WI38 (cell line): ENCODE measurements at regions not wholly inside any gene's neighbourhood (a gene's known extent, or its start where the extent isn't known, plus 50 kb on each side); places are given as distances from the start of the nearest gene placed in this dataset.
"Not testable (repeated sequence)": the region's sequence is repeated elsewhere in the genome, so short reads cannot be mapped to it uniquely, and the experiment has no call there.

Experiments used
- H3K4me3 ChIP-seq: 2 replicates; pipeline ENCODE4 v1.5.1; 2011; ENCODE audit warnings: low read depth, mild to moderate bottlenecking, control low read depth, low read length
- CTCF ChIP-seq: IDR thresholded peaks from 2 replicates; pipeline ENCODE4 v1.5.1; 2012; ENCODE audit warnings: low read depth, mild to moderate bottlenecking, control low read depth, low read length

DNA sequence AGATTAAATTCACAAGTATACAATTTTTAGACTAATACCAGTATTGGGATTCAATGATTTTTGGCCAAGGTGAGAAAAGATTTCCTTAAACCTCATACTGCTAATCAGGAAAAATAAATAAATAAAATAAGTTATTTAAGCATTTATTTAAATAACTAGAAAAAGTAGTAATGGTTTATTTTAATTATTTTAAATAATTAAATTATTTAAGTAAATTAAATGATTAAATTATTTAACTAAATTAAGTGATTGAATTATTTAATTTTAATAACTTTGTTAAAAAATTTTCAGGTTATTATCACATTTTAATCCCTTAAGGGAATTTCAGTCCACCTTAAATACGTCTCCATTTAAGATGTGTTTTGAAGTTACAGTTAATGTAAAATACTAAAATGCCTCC is 1831.5 kb upstream of the MIR17HG start:
- H3K4me3 ChIP-seq: no peak overlapping the region
- no peak for TF ChIP-seq CTCF

DNA sequence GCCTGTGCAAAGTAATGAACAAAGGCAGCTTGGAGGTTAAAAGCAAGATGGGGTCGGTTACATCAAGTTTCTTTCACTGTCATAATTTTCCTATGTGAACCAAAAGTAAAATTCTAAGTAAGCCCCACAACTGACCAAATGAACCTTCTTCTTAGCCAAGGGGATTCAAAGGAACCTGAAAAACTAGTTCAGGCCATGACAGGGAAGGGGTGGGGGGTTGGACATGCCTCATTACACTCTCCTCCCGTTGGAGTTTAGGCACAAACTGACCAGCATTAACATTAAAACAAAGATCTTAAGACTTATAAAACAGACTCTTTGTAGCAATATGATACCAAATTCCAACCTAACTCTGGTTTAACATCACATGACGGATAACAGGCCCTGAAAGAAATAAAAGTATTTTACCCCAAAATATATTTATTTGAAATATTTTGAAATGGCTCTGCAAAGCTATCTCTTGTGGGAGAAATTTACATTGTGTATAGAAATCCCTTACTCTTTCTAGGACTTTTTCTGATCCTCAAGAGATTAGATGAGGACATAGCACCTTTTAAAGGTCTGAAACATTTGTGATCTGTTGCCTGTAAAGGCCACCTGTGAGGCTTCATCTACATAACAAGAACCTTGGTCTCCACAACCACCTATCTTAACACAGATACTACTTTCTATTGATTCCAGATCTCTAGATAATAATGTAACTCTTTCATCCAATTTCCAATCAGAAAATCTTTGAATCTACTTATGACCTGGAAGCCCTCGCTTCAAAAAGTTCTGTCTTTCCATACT is 1829.0 kb upstream of the MIR17HG start:
- TF ChIP-seq CTCF: no peak
- H3K4me3 ChIP-seq: no peak overlapping the region

DNA sequence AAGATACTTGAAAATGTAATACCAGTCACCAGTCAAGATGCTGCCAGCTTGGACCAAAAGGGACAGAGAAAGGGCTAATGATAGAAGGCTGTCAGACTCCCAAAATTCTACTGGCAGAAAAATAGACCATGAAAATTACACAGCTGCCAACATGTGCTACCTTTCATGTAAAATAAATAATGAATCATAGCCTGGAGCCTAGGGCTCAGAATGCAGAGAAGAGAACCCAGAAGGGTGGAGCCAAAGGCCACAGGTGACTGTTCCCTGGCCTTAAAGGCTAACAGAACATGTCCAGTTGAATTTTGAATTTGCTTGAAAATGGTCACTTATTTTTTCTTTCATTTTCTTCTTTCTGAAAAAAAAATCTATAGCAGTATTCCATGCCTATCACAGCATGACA is 1827.0 kb upstream of the MIR17HG start:
- no peak overlapping the region for H3K4me3 ChIP-seq
- no peak for TF ChIP-seq CTCF

DNA sequence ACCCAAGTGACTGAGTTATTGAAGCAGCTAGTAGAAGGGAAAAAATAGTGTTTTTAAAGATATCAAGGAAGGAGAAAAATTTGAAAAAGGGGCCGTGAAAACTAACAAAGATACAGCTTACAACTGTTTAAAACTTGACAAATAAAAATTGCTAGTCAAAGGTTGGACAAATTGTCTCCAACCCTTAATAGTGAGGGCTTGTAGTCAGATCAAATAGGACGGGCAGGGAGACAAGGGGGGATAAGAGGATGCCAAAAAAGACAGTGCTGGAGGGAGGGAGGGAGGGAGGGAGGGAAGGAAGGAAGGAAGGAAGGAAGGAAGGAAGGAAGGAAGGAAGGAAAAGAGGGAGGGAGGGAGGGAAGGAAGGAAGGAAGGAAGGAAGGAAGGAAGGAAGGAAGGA is 1825.8 kb upstream of the MIR17HG start:
- not testable (repeated sequence) for H3K4me3 ChIP-seq

DNA sequence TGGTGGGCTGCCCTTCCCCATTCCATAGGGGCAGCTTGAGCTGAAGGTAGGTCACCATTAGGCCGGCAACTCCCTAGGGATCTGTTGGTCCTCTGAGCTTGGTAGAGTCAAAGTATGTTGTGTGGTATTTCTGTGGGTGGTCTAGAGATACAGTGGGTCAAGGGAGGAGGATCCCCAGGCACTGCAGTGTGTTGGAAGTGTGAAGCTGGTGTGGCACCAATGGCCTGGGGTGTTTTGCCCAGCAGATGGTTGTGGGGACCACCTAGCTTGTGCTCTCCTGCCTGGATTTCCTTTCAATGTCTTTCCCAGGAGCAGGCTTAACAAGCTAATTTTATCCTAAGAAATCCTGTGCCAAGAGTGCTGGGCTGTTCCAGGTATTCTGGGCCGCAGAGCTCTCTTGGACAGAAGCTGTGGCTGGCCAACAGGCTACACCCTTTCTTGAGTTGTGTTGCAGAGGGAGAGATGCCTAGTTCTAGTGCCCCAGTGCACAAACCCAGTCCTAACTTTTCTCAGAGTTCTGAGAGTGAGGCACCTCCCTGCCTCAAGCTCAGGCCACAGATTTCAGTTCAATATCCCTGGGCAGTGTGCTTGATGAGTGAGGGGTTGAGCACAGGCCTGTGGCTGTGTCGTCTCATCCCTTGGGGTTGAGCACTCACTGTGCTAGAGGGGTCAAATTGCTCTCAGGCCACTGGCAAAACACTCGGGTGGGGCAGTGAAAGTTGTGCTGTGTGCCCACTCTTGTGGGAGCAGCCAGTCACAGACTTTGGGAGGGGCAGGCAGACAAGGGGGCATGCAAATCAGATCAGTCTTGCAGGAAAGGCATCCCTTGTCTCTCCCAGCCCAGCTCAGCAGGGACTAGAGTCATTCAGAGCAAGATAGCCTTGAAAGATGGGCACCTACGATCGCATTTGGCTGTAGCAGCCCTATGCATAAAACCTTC is 1806.1 kb upstream of the MIR17HG start:
- H3K4me3 ChIP-seq: no peak overlapping the region
- TF ChIP-seq CTCF: no peak

DNA sequence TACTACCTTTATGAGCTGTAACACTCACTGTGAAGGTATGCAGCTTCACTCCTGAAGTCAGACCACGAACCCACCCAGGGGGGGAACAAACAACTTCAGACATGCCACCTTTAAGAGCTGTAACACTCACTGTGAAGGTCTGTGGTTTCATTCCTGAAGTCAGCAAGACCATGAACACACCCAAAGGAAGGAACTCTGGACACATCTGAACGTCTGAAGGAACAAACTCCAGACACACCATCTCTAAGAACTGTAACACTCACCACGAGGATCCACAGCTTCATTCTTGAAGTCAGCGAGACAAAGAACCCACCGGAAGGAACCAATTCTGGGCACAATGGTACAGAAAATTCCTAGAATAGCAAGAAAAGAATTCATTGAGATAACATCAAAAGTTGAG is 1796.5 kb upstream of the MIR17HG start:
- TF ChIP-seq CTCF: no peak
- no peak overlapping the region for H3K4me3 ChIP-seq

GRCh38 chr13:89554801-89555200 is 1792.7 kb upstream of the MIR17HG start:
- no peak overlapping the region for H3K4me3 ChIP-seq
- no peak for TF ChIP-seq CTCF
